ENCODE measurements at regions not wholly inside any gene's neighbourhood (a gene's known extent, or its start where the extent isn't known, plus 50 kb on each side); places are given as distances from the start of the nearest gene placed in this dataset.

DNA sequence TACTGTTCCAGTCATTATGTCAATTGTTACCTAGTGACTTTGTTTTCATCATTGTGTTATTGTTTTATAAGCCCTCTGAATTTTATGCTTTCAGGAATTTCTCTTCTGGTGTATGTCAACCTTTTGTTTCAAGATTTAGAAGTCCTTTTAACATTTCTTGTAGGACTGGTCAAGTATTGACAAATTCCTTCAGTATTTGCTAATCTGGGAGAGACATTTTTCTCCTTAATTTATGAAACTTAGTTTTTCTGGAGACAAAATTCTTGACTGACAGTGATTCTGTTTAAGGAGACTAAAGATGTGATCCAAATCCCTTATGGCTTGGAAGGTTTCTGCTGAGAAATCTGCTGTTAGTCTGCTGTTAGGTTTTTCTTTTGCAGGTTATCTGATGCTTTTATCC lies 84.9 kb upstream of the NT5C1B start:
- dilution Hi-C loops (cut with MboI; ENCODE audit: extremely low pct_ligation_motif_present, low sequenced_read_pairs) (no loop called here), intact Hi-C loops (cut with micrococcal nuclease) (no loop called here)
- no peaks in the 10 kb centered on the region for H3K79me2 ChIP-seq (ENCODE audit: control insufficient read depth, insufficient read depth, low read length)
- no peak overlapping the region for H3K27ac ChIP-seq (ENCODE audit: insufficient read depth, low read depth, low read length)
- TF ChIP-seq, protein P1, sequence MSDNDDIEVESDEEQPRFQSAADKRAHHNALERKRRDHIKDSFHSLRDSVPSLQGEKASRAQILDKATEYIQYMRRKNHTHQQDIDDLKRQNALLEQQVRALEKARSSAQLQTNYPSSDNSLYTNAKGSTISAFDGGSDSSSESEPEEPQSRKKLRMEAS (IDR thresholded peaks at IDR 0.05; ENCODE audit: insufficient read depth, insufficient read length): no peak
- TF ChIP-seq JUN (IDR thresholded peaks at IDR 0.05; ENCODE audit: borderline replicate concordance, insufficient read depth, insufficient read length, low read depth) (no peak), POLR2AphosphoS5 (IDR thresholded peaks at IDR 0.05; ENCODE audit: insufficient read depth, low read depth, low read length) (no peak)
- no peak overlapping the region for H3K4me3 ChIP-seq (replicated peaks in 1 of 3; ENCODE audit: insufficient read depth in 1 of 3, low read depth in 1 of 3, low read length in 3 of 3)
- no peaks in the 10 kb centered on the region for H3K9me3 ChIP-seq (replicated peaks; ENCODE audit: control insufficient read depth, insufficient read depth, low read length)
- CTCF ChIA-PET: no interaction called here
- H4K20me1 ChIP-seq (replicated peaks; ENCODE audit: control insufficient read depth, extremely low read depth, insufficient read depth, low read length): no peaks in the 10 kb centered on the region
- FAIRE-seq: no peak
- H2AFZ ChIP-seq (ENCODE audit: low read depth, low read length): no peak overlapping the region
- no peaks in the 10 kb centered on the region for H3K9me1 ChIP-seq (replicated peaks; ENCODE audit: control insufficient read depth, extremely low read depth, insufficient read depth, low read length)
- no TSS peak for BruUV-seq (replicated peaks)
- no peak overlapping the region for H3K9ac ChIP-seq (replicated peaks; ENCODE audit: extremely low read depth, insufficient read depth, low read length)
- H3K36me3 ChIP-seq (ENCODE audit: control insufficient read depth in 2 of 2, extremely low read depth in 1 of 2, insufficient read depth in 2 of 2, low read length in 2 of 2): no peaks in the 10 kb centered on the region
- no peak for DNase-seq (ENCODE audit: low read depth, low spot score)
- no peaks in the 10 kb centered on the region for H3K4me1 ChIP-seq (ENCODE audit: control insufficient read depth, extremely low read depth, insufficient read depth, low read length)
- no peaks in the 10 kb centered on the region for H3K27me3 ChIP-seq (ENCODE audit: control insufficient read depth in 2 of 2, insufficient read depth in 2 of 2, low read length in 2 of 2)
- POLR2A ChIA-PET: no interaction called here
- no peak overlapping the region for H3K4me2 ChIP-seq (ENCODE audit: insufficient read depth, low read length)

GRCh38 chr2:18671363-18671762 lies 82.0 kb upstream of the NT5C1B start:
- Histone ChIP-seq H3K9me1 (replicated peaks; ENCODE audit: control insufficient read depth, extremely low read depth, insufficient read depth, low read length) (no peaks in the 10 kb centered on the region), H4K20me1 (replicated peaks; ENCODE audit: control insufficient read depth, extremely low read depth, insufficient read depth, low read length) (no peaks in the 10 kb centered on the region), H3K4me1 (ENCODE audit: control insufficient read depth, extremely low read depth, insufficient read depth, low read length) (no peaks in the 10 kb centered on the region), H3K4me2 (ENCODE audit: insufficient read depth, low read length) (no peak overlapping the region), H3K4me3 (replicated peaks in 1 of 3; ENCODE audit: insufficient read depth in 1 of 3, low read depth in 1 of 3, low read length in 3 of 3) (no peak overlapping the region), H3K27me3 (ENCODE audit: control insufficient read depth in 2 of 2, insufficient read depth in 2 of 2, low read length in 2 of 2) (no peaks in the 10 kb centered on the region), H3K9me3 (replicated peaks; ENCODE audit: control insufficient read depth, insufficient read depth, low read length) (no peaks in the 10 kb centered on the region), H3K36me3 (ENCODE audit: control insufficient read depth in 2 of 2, extremely low read depth in 1 of 2, insufficient read depth in 2 of 2, low read length in 2 of 2) (no peaks in the 10 kb centered on the region), H3K9ac (replicated peaks; ENCODE audit: extremely low read depth, insufficient read depth, low read length) (no peak overlapping the region), H3K79me2 (ENCODE audit: control insufficient read depth, insufficient read depth, low read length) (no peaks in the 10 kb centered on the region), H3K27ac (ENCODE audit: insufficient read depth, low read depth, low read length) (no peak overlapping the region), H2AFZ (ENCODE audit: low read depth, low read length) (no peak overlapping the region)
- dilution Hi-C loops (cut with MboI; ENCODE audit: extremely low pct_ligation_motif_present, low sequenced_read_pairs): no loop called here
- CTCF ChIA-PET: no interaction called here
- BruUV-seq (replicated peaks): no TSS peak
- FAIRE-seq (no peak), DNase-seq (ENCODE audit: low read depth, low spot score) (no peak)
- POLR2A ChIA-PET: no interaction called here
- TF ChIP-seq POLR2AphosphoS5 (IDR thresholded peaks at IDR 0.05; ENCODE audit: insufficient read depth, low read depth, low read length) (no peak), FOS (IDR thresholded peaks at IDR 0.05; ENCODE audit: borderline replicate concordance, insufficient read depth, low read length) (no peak), GATA2 (IDR thresholded peaks at IDR 0.05; ENCODE audit: insufficient read depth, insufficient read length, low read depth, low read length) (no peak), MYC (IDR thresholded peaks at IDR 0.05; ENCODE audit: low read depth, low read length) (no peak), JUN (IDR thresholded peaks at IDR 0.05; ENCODE audit: borderline replicate concordance, insufficient read depth, insufficient read length, low read depth) (no peak), POLR2A (IDR thresholded peaks at IDR 0.05; ENCODE audit: low read depth, low read length) (no peak), EZH2 (IDR thresholded peaks at IDR 0.05; ENCODE audit: borderline replicate concordance, low read depth, low read length, severe bottlenecking) (no peak)
- TF ChIP-seq, protein P2, sequence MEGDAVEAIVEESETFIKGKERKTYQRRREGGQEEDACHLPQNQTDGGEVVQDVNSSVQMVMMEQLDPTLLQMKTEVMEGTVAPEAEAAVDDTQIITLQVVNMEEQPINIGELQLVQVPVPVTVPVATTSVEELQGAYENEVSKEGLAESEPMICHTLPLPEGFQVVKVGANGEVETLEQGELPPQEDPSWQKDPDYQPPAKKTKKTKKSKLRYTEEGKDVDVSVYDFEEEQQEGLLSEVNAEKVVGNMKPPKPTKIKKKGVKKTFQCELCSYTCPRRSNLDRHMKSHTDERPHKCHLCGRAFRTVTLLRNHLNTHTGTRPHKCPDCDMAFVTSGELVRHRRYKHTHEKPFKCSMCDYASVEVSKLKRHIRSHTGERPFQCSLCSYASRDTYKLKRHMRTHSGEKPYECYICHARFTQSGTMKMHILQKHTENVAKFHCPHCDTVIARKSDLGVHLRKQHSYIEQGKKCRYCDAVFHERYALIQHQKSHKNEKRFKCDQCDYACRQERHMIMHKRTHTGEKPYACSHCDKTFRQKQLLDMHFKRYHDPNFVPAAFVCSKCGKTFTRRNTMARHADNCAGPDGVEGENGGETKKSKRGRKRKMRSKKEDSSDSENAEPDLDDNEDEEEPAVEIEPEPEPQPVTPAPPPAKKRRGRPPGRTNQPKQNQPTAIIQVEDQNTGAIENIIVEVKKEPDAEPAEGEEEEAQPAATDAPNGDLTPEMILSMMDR (IDR thresholded peaks at IDR 0.05; ENCODE audit: extremely low read depth in 1 of 2, insufficient read depth in 1 of 2, low read depth in 1 of 2, low read length in 2 of 2): no peak
- TF ChIP-seq, protein P1 (IDR thresholded peaks at IDR 0.05; ENCODE audit: insufficient read depth, insufficient read length): no peak
- intact Hi-C loops (cut with micrococcal nuclease): no loop called here

Measured in endothelial cell of umbilical vein (primary cell).